K562 (cell line): ENCODE measurements at regions not wholly inside any gene's neighbourhood (a gene's known extent, or its start where the extent isn't known, plus 50 kb on each side); places are given as distances from the start of the nearest gene placed in this dataset.

ENCODE experiments used
- ATF6 ChIP-seq: sonication (generic); formaldehyde crosslinking; IDR thresholded peaks from 2 replicates; pipeline ENCODE4 v1.4.0; 2020; ENCODE audit warnings: mild to moderate bottlenecking, missing genetic modification reagents
- CEBPB ChIP-seq: fragments of 450-650 bp; IDR thresholded peaks from 2 replicates; pipeline ENCODE4 v1.6.1; 2016; ENCODE audit warnings: missing genetic modification characterization, missing compliant biosample characterization
- HMBOX1 ChIP-seq: sonication (generic); IDR thresholded peaks from 2 replicates; pipeline ENCODE4 v1.6.1; 2016
- MAX ChIP-seq: sonication (generic); formaldehyde crosslinking; IDR thresholded peaks from 2 replicates; pipeline ENCODE4 v1.9.0; 2022; ENCODE audit warnings: mild to moderate bottlenecking, missing genetic modification reagents
- POLR2AphosphoS5 ChIP-seq: IDR thresholded peaks from 2 replicates; pipeline ENCODE4 v1.6.1; 2011; ENCODE audit warnings: mild to moderate bottlenecking, low read depth, low read length, moderate library complexity; ENCODE audit not compliant: control insufficient read depth, insufficient read depth
- SPI1 ChIP-seq: IDR thresholded peaks from 2 replicates; pipeline ENCODE4 v1.6.1; 2011; ENCODE audit warnings: low read depth, low read length, control low read depth, borderline replicate concordance
- SRSF7 ChIP-seq: fragments of 200-400 bp; formaldehyde crosslinking; optimal IDR thresholded peaks from 2 replicates; pipeline ENCODE3; 2017; ENCODE audit warnings: mild to moderate bottlenecking, low read depth, low read length
- ZNF324 ChIP-seq: fragments of 250-450 bp; sonication (Bioruptor Pico); IDR thresholded peaks from 2 replicates; pipeline ENCODE4 v1.4.0; 2020; ENCODE audit warnings: mild to moderate bottlenecking
- TF ChIP-seq, protein P1 (sequence below): fragments of 250-450 bp; sonication (Bioruptor Pico); IDR thresholded peaks from 2 replicates; pipeline ENCODE4 v1.8.0; 2021; ENCODE audit warnings: moderate library complexity, mild to moderate bottlenecking, inconsistent platforms
- TF ChIP-seq, protein P2 (sequence below): fragments of 450-650 bp; formaldehyde crosslinking; IDR thresholded peaks from 2 replicates; pipeline ENCODE4 v1.4.0; 2022; ENCODE audit warnings: missing genetic modification characterization
- TF ChIP-seq, protein P3 (sequence below), 2 experiments: fragments of 450-650 bp in 1 of 2; IDR thresholded peaks; 2 replicates each; pipeline ENCODE4 v1.6.1; 2011 to 2017; ENCODE audit warnings: low read depth in 2 of 2, antibody characterized with exemption in 1 of 2, borderline replicate concordance in 1 of 2, low read length in 1 of 2, mild to moderate bottlenecking in 1 of 2, mixed read lengths in 1 of 2; ENCODE audit not compliant: control insufficient read depth in 1 of 2

GRCh38 chr22:20650294-20651207 lies 123.4 kb upstream of the SERPIND1 start (continued):
- TF ChIP-seq, protein P1, sequence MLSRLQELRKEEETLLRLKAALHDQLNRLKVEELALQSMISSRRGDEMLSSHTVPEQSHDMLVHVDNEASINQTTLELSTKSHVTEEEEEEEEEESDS = no peak
- no peak for TF ChIP-seq ZNF324
- TF ChIP-seq ATF6 (CRISPR knock-in tag) = no peak
- no peak for TF ChIP-seq CEBPB (tag)
- TF ChIP-seq HMBOX1 = no peak
- TF ChIP-seq SPI1 = no peak
- TF ChIP-seq, protein P2, sequence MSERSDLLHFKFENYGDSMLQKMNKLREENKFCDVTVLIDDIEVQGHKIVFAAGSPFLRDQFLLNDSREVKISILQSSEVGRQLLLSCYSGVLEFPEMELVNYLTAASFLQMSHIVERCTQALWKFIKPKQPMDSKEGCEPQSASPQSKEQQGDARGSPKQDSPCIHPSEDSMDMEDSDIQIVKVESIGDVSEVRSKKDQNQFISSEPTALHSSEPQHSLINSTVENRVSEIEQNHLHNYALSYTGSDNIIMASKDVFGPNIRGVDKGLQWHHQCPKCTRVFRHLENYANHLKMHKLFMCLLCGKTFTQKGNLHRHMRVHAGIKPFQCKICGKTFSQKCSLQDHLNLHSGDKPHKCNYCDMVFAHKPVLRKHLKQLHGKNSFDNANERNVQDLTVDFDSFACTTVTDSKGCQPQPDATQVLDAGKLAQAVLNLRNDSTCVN (CRISPR knock-in tag) = 0 out of 2 replicates have a peak, but pooled peaks have one; percentile 8
- peak; percentile 22; the same call in 1 of the 2 replicates for TF ChIP-seq POLR2AphosphoS5
- no peak for TF ChIP-seq SRSF7
- TF ChIP-seq MAX (CRISPR knock-in tag) = peak; percentile 49; the same call in 1 of the 2 replicates
- TF ChIP-seq, protein P3, sequence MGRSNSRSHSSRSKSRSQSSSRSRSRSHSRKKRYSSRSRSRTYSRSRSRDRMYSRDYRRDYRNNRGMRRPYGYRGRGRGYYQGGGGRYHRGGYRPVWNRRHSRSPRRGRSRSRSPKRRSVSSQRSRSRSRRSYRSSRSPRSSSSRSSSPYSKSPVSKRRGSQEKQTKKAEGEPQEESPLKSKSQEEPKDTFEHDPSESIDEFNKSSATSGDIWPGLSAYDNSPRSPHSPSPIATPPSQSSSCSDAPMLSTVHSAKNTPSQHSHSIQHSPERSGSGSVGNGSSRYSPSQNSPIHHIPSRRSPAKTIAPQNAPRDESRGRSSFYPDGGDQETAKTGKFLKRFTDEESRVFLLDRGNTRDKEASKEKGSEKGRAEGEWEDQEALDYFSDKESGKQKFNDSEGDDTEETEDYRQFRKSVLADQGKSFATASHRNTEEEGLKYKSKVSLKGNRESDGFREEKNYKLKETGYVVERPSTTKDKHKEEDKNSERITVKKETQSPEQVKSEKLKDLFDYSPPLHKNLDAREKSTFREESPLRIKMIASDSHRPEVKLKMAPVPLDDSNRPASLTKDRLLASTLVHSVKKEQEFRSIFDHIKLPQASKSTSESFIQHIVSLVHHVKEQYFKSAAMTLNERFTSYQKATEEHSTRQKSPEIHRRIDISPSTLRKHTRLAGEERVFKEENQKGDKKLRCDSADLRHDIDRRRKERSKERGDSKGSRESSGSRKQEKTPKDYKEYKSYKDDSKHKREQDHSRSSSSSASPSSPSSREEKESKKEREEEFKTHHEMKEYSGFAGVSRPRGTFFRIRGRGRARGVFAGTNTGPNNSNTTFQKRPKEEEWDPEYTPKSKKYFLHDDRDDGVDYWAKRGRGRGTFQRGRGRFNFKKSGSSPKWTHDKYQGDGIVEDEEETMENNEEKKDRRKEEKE (IDR thresholded peaks at IDR 0.05; ENCODE audit: borderline replicate concordance in 1 of 2, control insufficient read depth in 1 of 2, low read depth in 2 of 2, low read length in 1 of 2) = 0 out of 4 replicates have a peak, but pooled peaks of 1 of the 2 experiments have one; percentile 24
